Osteocyte (in vitro differentiated cells): ENCODE measurements at regions not wholly inside any gene's neighbourhood (a gene's known extent, or its start where the extent isn't known, plus 50 kb on each side); places are given as distances from the start of the nearest gene placed in this dataset.

Source experiments
- DNase-seq: peaks from one replicate; pipeline ENCODE4 v3.0.0; 2021; ENCODE audit warnings: mixed read lengths; ENCODE audit not compliant: unreplicated experiment; ENCODE audit errors: extremely low spot score
- H3K27ac Mint-ChIP-seq: one replicate; pipeline ENCODE4 v1.8.0; 2021; ENCODE audit warnings: mild to moderate bottlenecking, mixed read lengths; ENCODE audit not compliant: unreplicated experiment
- H3K27me3 Mint-ChIP-seq: one replicate; pipeline ENCODE4 v1.8.0; 2021; ENCODE audit warnings: mixed read lengths; ENCODE audit not compliant: unreplicated experiment
- H3K36me3 Mint-ChIP-seq: one replicate; pipeline ENCODE4 v1.8.0; 2021; ENCODE audit warnings: mixed read lengths; ENCODE audit not compliant: unreplicated experiment
- H3K4me1 Mint-ChIP-seq: one replicate; pipeline ENCODE4 v1.8.0; 2021; ENCODE audit warnings: mixed read lengths; ENCODE audit not compliant: unreplicated experiment
- H3K4me3 Mint-ChIP-seq: one replicate; pipeline ENCODE4 v1.8.0; 2021; ENCODE audit warnings: mild to moderate bottlenecking, moderate library complexity, mixed read lengths; ENCODE audit not compliant: unreplicated experiment
- H3K9me3 Mint-ChIP-seq: one replicate; pipeline ENCODE4 v1.8.0; 2021; ENCODE audit warnings: mixed read lengths; ENCODE audit not compliant: unreplicated experiment
- TF ChIP-seq, protein P1 (sequence below): fragments of 200-600 bp; sonication (generic); IDR thresholded peaks from 2 replicates; pipeline ENCODE4 v1.5.0; 2021; ENCODE audit warnings: antibody characterized with exemption, mild to moderate bottlenecking, moderate library complexity

DNA sequence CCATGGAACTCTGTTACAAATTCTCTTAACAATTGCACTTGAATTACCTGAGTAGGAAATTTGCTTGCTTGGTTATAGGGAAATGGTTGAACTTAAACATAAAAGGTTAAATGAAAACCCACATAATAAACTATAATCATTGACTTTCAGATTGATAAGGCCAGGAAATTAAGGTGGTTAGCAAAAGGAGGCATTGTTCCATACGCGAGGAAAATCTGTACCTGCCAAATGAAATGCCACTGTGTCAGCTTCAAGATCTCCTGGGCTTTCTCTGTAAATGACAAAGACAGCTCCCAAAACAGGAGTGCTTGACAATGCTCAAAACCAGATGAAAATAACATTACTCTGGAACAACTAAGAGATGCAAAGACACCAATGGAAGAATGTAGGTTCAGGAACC is 125.5 kb upstream of the KLF3 start:
- no peak for DNase-seq
- H3K36me3 Mint-ChIP-seq: no peaks in the 10 kb centered on the region
- H3K4me3 Mint-ChIP-seq: no peak overlapping the region
- TF ChIP-seq, protein P1, sequence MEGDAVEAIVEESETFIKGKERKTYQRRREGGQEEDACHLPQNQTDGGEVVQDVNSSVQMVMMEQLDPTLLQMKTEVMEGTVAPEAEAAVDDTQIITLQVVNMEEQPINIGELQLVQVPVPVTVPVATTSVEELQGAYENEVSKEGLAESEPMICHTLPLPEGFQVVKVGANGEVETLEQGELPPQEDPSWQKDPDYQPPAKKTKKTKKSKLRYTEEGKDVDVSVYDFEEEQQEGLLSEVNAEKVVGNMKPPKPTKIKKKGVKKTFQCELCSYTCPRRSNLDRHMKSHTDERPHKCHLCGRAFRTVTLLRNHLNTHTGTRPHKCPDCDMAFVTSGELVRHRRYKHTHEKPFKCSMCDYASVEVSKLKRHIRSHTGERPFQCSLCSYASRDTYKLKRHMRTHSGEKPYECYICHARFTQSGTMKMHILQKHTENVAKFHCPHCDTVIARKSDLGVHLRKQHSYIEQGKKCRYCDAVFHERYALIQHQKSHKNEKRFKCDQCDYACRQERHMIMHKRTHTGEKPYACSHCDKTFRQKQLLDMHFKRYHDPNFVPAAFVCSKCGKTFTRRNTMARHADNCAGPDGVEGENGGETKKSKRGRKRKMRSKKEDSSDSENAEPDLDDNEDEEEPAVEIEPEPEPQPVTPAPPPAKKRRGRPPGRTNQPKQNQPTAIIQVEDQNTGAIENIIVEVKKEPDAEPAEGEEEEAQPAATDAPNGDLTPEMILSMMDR: no peak
- H3K27ac Mint-ChIP-seq: no peak overlapping the region
- peaks cover 33% of the 10 kb centered on the region for H3K27me3 Mint-ChIP-seq
- H3K4me1 Mint-ChIP-seq: no peaks in the 10 kb centered on the region
- H3K9me3 Mint-ChIP-seq: no peaks in the 10 kb centered on the region

DNA sequence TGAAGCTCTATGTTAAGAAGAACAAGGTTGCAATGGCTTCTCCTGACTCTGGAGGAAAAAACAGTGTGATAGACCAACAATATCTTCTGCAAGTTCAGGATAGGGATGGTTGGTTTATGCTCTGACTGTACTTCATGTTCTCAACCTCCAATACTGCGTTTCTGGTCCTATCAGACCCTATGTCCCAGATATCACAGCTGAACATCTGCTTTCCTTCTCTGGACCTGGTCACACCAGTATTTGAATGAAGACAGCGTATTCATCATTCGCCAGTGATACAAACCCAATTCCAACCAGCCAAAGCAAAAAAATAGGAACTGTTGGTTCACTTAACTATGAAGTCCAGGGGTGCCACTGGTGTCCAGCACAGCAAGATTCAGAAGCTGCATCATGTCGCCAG is 124.5 kb upstream of the KLF3 start:
- Mint-ChIP-seq H3K27ac (no peak overlapping the region), H3K4me1 (no peaks in the 10 kb centered on the region)
- TF ChIP-seq, protein P1: no peak

DNA sequence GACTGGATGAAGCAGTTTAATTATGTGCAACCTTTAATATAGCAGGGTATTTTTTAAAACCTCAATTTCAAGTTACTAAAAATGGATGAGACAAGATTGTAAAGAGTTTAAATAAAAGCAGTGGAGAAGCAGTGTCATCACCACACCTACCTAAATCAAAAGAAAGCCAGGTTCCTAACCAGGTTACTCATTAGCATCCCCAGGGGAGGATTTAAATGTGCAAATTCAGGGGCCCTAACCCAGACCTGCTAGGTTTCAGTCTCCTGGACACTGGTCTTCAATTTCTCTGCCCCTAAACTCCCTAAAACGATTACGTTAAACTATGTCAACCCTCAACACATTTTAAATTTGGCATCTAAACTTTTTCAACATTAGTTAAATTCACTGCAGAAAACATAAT is 116.9 kb upstream of the KLF3 start:
- Mint-ChIP-seq H3K4me1 (no peaks in the 10 kb centered on the region), H3K36me3 (no peaks in the 10 kb centered on the region), H3K4me3 (no peak overlapping the region), H3K27me3 (peaks cover 49% of the 10 kb centered on the region), H3K9me3 (no peaks in the 10 kb centered on the region), H3K27ac (no peak overlapping the region)
- no peak for DNase-seq
- TF ChIP-seq, protein P1: no peak

More for the DNA sequence above, 124.5 kb upstream of the KLF3 start:
- no peak for DNase-seq
- H3K27me3 Mint-ChIP-seq: peaks cover 25% of the 10 kb centered on the region
- no peaks in the 10 kb centered on the region for H3K36me3 Mint-ChIP-seq
- H3K9me3 Mint-ChIP-seq: no peaks in the 10 kb centered on the region
- no peak overlapping the region for H3K4me3 Mint-ChIP-seq

DNA sequence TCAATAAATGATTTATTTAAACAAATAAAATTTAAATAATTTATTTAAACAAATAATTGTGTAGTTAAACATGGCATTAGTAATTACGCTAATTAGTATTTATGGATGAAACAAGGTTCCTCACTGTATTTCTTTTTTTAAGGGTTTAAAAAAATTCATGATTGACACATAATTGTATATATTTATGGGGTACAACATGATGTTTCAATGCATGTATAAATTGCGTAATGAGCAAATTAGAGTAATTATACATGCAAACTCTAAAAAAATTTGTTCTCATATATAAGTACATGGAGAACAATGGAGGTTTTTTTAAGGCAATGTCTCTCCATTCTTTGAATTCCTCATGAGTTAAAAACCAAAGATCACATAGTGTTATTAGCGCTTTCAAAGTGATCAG is 115.7 kb upstream of the KLF3 start:
- TF ChIP-seq, protein P1: no peak
- H3K27ac Mint-ChIP-seq: no peak overlapping the region
- H3K36me3 Mint-ChIP-seq: no peaks in the 10 kb centered on the region
- no peak for DNase-seq
- peaks cover 42% of the 10 kb centered on the region for H3K27me3 Mint-ChIP-seq
- H3K4me3 Mint-ChIP-seq: no peak overlapping the region
- no peaks in the 10 kb centered on the region for H3K4me1 Mint-ChIP-seq
- H3K9me3 Mint-ChIP-seq: no peaks in the 10 kb centered on the region

DNA sequence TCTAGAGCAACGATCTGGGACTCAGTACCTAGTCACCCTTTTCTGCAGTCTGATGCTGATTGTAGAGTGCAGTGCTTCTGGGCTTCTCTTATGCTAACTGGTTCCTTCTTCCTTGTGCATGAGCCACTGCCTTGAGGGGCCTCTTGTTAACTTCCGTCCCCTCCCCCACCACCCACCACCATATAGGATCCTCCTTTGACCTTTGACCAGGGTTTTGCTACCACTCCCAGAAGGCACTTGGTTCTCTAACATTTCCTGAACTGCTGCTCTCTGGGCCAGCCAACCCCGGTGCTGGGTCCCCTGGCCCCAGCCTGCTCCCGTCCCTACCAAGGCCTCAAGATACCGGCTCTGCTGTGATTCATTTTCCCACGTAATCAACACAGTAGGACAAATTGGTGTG is 104.6 kb upstream of the KLF3 start:
- TF ChIP-seq, protein P1: no peak
- DNase-seq: no peak
- Mint-ChIP-seq H3K4me3 (no peak overlapping the region), H3K27me3 (peaks cover 11% of the 10 kb centered on the region), H3K36me3 (peaks cover 4% of the 10 kb centered on the region), H3K9me3 (peaks cover 15% of the 10 kb centered on the region), H3K27ac (no peak overlapping the region), H3K4me1 (peaks cover 10% of the 10 kb centered on the region)
